ENCODE measurements at regions not wholly inside any gene's neighbourhood (a gene's known extent, or its start where the extent isn't known, plus 50 kb on each side); places are given as distances from the start of the nearest gene placed in this dataset.

GRCh38 chr12:46965880-46966279 lies 113.5 kb upstream of the PCED1B start (continued):
- TF ChIP-seq ATF6 (CRISPR knock-in tag; conservative IDR thresholded peaks at IDR 0.05) = no peak
- no peak for TF ChIP-seq LCORL (IDR thresholded peaks at IDR 0.05)
- TF ChIP-seq LCORL (CRISPR knock-in tag; IDR thresholded peaks at IDR 0.05) = no peak

- ATAC-seq (no peak), FAIRE-seq (no peak)
- TF ChIP-seq ZNF737 (CRISPR knock-in tag; IDR thresholded peaks at IDR 0.05; ENCODE audit: borderline replicate concordance) (no peak), ZNF329 (CRISPR knock-in tag; IDR thresholded peaks at IDR 0.05; ENCODE audit: low read depth) (no peak), ZFP41 (CRISPR knock-in tag; IDR thresholded peaks at IDR 0.05; ENCODE audit: borderline replicate concordance) (no peak), MIXL1 (CRISPR knock-in tag; IDR thresholded peaks at IDR 0.05) (no peak), KLF16 (CRISPR knock-in tag; IDR thresholded peaks at IDR 0.05) (no peak), ZNF772 (CRISPR knock-in tag; IDR thresholded peaks at IDR 0.05) (no peak), DBP (CRISPR knock-in tag; IDR thresholded peaks at IDR 0.05; ENCODE audit: not compliant biosample characterization) (no peak), MYC (CRISPR knock-in tag; IDR thresholded peaks at IDR 0.05; ENCODE audit: borderline replicate concordance) (no peak), ZNF224 (CRISPR knock-in tag; IDR thresholded peaks at IDR 0.05) (no peak), ZNF142 (CRISPR knock-in tag; IDR thresholded peaks at IDR 0.05) (no peak), ZNF44 (CRISPR knock-in tag; IDR thresholded peaks at IDR 0.05) (no peak), NCOA2 (CRISPR knock-in tag; IDR thresholded peaks at IDR 0.05) (no peak)
Measured at GRCh38 chr12:46970636-46971035, 108.8 kb upstream of the PCED1B start.

More at GRCh38 chr12:46970636-46971035, 108.8 kb upstream of the PCED1B start:
- Histone ChIP-seq H3K9me3 (ENCODE audit: low read length) (no peaks in the 10 kb centered on the region), H3K4me1 (ENCODE audit: insufficient read depth, low read length) (no peaks in the 10 kb centered on the region), H2AFZ (ENCODE audit: low read length) (no peak overlapping the region), H4K20me1 (ENCODE audit: insufficient read depth, low read length) (no peaks in the 10 kb centered on the region), H3K4me3 (replicated peaks in 1 of 3; ENCODE audit: insufficient read depth in 1 of 3, low read depth in 2 of 3, low read length in 3 of 3) (no peak overlapping the region), H3K27me3 (ENCODE audit: control insufficient read depth in 1 of 2, insufficient read depth in 2 of 2, low read length in 2 of 2) (no peaks in the 10 kb centered on the region; a peak in 1 of 5 replicates), H3K79me2 (ENCODE audit: insufficient read depth, low read length) (no peaks in the 10 kb centered on the region), H3K36me3 (replicated peaks in 1 of 2; ENCODE audit: control insufficient read depth in 1 of 2, insufficient read depth in 2 of 2, low read length in 2 of 2) (no peaks in the 10 kb centered on the region), H3K9ac (ENCODE audit: insufficient read depth, low read depth, low read length) (no peak overlapping the region), H3K4me2 (ENCODE audit: low read depth, low read length) (no peak overlapping the region), H3K27ac (ENCODE audit: extremely low read length, insufficient read depth, low read length) (no peak overlapping the region)
- no peak for DNase-seq (ENCODE audit: low spot score)
- in situ Hi-C loops (cut with HindIII; ENCODE audit: extremely low pct_ligation_motif_present, low pct_unique_long_range_greater_than_20kb) = no loop called here
- intact Hi-C loops (cut with micrococcal nuclease; ENCODE audit: unreplicated experiment) = no loop called here
- POLR2A ChIA-PET = no interaction called here
- 61% methylated on average over 5 of the region's 5 CpGs for WGBS (ENCODE audit: low lambda C conversion rate)
- BruUV-seq (replicated peaks) = no TSS peak
- CTCF ChIA-PET (ENCODE audit: low intra/inter-chr PET ratio, low total read pairs) = no interaction called here

Data from HepG2 (cell line).